Heart right ventricle (tissue), 16 donors: ENCODE measurements at regions not wholly inside any gene's neighbourhood (a gene's known extent, or its start where the extent isn't known, plus 50 kb on each side); places are given as distances from the start of the nearest gene placed in this dataset.

Experiments
- ATAC-seq, 8 donors: fragments of 200-7000 bp; cut with Tn5 transposase; one replicate each; pipeline ENCODE4 v1.9.1; 2020; ENCODE audit warnings: mild to moderate bottlenecking in 8 of 8, moderate library complexity in 8 of 8, moderate number of reproducible peaks in 1 of 8
- DNase-seq, 2 donors: peaks; one replicate each; pipeline ENCODE4 v3.0.0-alpha.2; 2020
- H3K27ac ChIP-seq, 10 donors: fragments of 200-600 bp; sonication (generic) in 2 of 10; one replicate each; pipeline versions ENCODE4 v1.5.0 to v1.8.0; 2020 to 2022; ENCODE audit warnings: mild to moderate bottlenecking in 3 of 10
- H3K27me3 ChIP-seq, 7 donors: fragments of 200-600 bp; one replicate each; pipeline ENCODE4 v1.8.0; 2021 to 2022; ENCODE audit warnings: mild to moderate bottlenecking in 2 of 7
- H3K36me3 ChIP-seq, 9 donors: fragments of 200-600 bp; sonication (generic) in 1 of 9; one replicate each; pipeline versions ENCODE4 v1.5.0 to v1.8.0; 2020 to 2022; ENCODE audit warnings: mild to moderate bottlenecking in 2 of 9
- H3K4me1 ChIP-seq, 9 donors: fragments of 200-600 bp; sonication (generic) in 1 of 9; one replicate each; pipeline versions ENCODE4 v1.5.0 to v1.8.0; 2020 to 2022; ENCODE audit warnings: mild to moderate bottlenecking in 4 of 9
- H3K4me3 ChIP-seq, 10 donors: fragments of 200-600 bp; sonication (generic) in 2 of 10; one replicate each; pipeline versions ENCODE4 v1.5.0 to v1.8.0; 2020 to 2022; ENCODE audit warnings: mild to moderate bottlenecking in 7 of 10, moderate library complexity in 2 of 10
- H3K9me3 ChIP-seq, 11 donors: fragments of 200-600 bp in 10 of 11; sonication (generic) in 2 of 11; one replicate each; pipeline versions ENCODE4 v1.5.0 to v1.8.0; 2013 to 2022; ENCODE audit warnings: mild to moderate bottlenecking in 2 of 11, control low read depth in 1 of 11, moderate library complexity in 1 of 11
- WGBS, 2 donors: extraction: QIAGEN DNeasy Blood & Tissue Kit; methylation state at CpG; one replicate each; pipeline ENCODE4 v1.1.7; 2013; ENCODE audit warnings: inconsistent platforms in 1 of 2; 5-methylcytosine and 5-hydroxymethylcytosine counted together
- intact Hi-C, 10 donors: fragments of 100-400 bp; cut with DNase I; formaldehyde crosslinking; loops; one replicate each; pipeline versions ENCODE4 v1.11.1 to v1.14.2; 2022
- TF ChIP-seq, protein P1 (sequence below), 9 donors: fragments of 200-600 bp; sonication (generic) in 2 of 9; IDR thresholded peaks; one replicate each; pipeline versions ENCODE4 v1.5.0 to v1.8.0; 2021 to 2022; ENCODE audit warnings: antibody characterized with exemption in 9 of 9, mild to moderate bottlenecking in 5 of 9, moderate library complexity in 1 of 9
- donor health status: Arrhythmogenic right ventricular cardiomyopathy.
- donor health status: ischemic (EF 13 %, LVEDD 7.1; RV severe dilation, severe dysfunction).
- donor health status: healthy with polysubstance abuse.
- donor health status: DM: no; HTN: yes; CAD: no.
- donor health status: DM: no; HTN: no; CAD: no.
- donor health status: ischemic (EF 25% LVEDD 6.9; RV normal size, moderate dysfunction).
- donor health status: ischemic (EF 25% LVEDD 5.7; RV mildly dilated, moderate dysfunction).
- donor health status: healthy.
- donor health status: DM: yes; HTN: yes; CAD: no.
- donor health status: Ischemic cardiomyopathy.
- donor health status: ischemic (EF 35%, LVEDD 5.7; RV mildly dilated, moderate dysfunction).
- donor health status: nonischemic (EF 11% LVEDD 7.7; RV severe dilation, severe dysfunction).
- donor health status: DM: yes; HTN: yes; CAD: no.
- donor health status: PGD.
- donor health status: ischemic (EF 29% LVEDD 5.4; RV normal size, mild dysfunction).
- donor health status: nonischemic (EF 23%, LVEDD 6.1; RV moderate dilation, normal function).

DNA sequence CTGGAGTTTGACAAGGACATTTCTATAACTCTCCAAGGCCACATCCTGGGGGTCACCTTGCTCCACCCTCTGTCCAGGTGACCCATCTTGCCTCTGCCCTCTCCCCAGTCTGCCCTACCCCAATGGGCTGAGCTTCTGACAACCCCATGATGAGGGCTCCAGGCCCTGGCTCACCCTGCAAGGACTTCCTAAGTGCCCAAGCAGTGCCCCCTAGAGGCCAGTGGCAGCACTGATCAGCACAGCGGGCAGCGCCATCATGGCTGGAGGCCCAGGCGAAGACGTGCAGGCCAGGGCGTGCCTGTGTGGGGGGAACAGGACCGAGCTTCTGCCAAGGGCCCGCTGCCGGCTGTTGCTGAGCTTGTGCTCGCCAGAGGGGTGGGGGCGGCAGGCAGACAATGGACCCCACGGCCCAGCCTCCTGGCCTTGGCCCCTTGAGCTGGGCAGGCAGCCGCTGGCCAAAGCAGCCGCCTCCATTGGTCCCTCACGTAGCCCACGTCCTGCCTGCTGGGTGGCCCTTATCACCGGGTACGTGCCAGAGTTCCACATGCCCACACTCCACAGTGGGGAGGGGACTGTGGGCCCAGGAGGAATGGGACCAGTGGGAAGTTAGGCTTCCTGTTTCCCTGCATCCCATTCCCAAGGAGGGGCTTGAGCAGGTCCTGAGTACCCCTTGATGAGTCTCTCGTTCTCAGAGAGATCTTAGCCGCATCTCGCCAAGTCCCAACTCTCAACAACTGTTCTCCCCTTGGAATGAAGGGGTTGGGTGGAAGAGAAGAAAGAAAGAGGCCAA is 64.3 kb downstream of the MRPL14 start:
- Histone ChIP-seq H3K27me3 (no peaks in the 10 kb centered on the region), H3K27ac (peak overlapping the region; percentile 11 to 97 (median 76)), H3K4me1 (peaks cover 35 to 93% (median 70%) of the 10 kb centered on the region in 9 donors), H3K4me3 (no peak overlapping the region), H3K36me3 (no peaks in the 10 kb centered on the region), H3K9me3 (peaks cover 0 to 4% (median 0%) of the 10 kb centered on the region in 11 donors)
- DNase-seq (no peak), ATAC-seq (peak in 2 of 8 donors; percentile 4 to 18)
- 81% methylated on average over 20 of the region's 20 CpGs for WGBS, 2 donors
- TF ChIP-seq, protein P1, sequence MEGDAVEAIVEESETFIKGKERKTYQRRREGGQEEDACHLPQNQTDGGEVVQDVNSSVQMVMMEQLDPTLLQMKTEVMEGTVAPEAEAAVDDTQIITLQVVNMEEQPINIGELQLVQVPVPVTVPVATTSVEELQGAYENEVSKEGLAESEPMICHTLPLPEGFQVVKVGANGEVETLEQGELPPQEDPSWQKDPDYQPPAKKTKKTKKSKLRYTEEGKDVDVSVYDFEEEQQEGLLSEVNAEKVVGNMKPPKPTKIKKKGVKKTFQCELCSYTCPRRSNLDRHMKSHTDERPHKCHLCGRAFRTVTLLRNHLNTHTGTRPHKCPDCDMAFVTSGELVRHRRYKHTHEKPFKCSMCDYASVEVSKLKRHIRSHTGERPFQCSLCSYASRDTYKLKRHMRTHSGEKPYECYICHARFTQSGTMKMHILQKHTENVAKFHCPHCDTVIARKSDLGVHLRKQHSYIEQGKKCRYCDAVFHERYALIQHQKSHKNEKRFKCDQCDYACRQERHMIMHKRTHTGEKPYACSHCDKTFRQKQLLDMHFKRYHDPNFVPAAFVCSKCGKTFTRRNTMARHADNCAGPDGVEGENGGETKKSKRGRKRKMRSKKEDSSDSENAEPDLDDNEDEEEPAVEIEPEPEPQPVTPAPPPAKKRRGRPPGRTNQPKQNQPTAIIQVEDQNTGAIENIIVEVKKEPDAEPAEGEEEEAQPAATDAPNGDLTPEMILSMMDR (IDR thresholded peaks at IDR 0.05): peak in 7 of 9 donors; percentile 28 to 56 (median 41)
- intact Hi-C loops: loop anchor here in 3 of 10 donors (5.0 to 10.0 kb wide), 3 partner anchors 56 to 218 kb away; no protein-coding TSS in a partner anchor

DNA sequence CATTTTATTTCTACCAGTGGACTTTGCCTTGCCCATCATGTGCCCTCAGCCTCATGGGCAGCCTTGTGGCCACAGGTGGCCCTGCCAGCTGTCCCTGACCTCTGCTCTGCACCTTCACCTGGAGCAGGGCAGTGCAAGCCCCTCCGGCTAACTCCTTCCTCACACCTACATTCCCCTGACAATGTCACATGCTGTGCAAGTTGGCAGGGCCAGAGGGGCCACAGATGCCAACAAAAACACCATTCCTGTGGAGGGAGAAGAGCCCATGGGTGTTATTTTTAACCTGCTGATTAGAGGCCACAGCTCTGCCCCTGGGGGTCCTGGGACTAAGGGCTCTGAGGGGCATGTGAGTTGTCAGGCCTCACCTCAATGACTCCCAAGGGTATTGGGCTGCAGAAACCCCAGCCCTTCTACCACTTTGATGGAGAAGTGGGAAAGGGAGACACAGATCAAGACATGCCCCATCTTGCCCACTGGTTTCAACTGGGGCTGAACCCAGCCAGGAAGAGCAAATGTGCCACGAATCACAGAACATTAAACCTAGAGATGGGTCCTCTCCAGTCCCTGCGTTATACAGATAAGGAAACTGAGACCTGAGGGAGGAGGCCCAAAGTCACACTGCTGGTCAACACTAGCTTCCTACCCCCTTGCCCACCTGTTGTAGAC is 65.0 kb downstream of the MRPL14 start:
- DNase-seq (no peak), ATAC-seq (peak in 6 of 8 donors; percentile 11 to 58 (median 26))
- 59 to 67% methylated on average over 3 of the region's 3 CpGs for WGBS, 2 donors
- Histone ChIP-seq H3K9me3 (peaks cover 0 to 4% (median 0%) of the 10 kb centered on the region in 11 donors), H3K27me3 (no peaks in the 10 kb centered on the region), H3K4me1 (peaks cover 35 to 96% (median 77%) of the 10 kb centered on the region in 9 donors), H3K27ac (peak overlapping the region; percentile 11 to 97 (median 76)), H3K4me3 (no peak overlapping the region), H3K36me3 (no peaks in the 10 kb centered on the region)
- TF ChIP-seq, protein P1 (IDR thresholded peaks at IDR 0.05): no peak
- intact Hi-C loops: loop anchor here in 3 of 10 donors (5.0 to 10.0 kb wide), 3 partner anchors 55 to 217 kb away; no protein-coding TSS in a partner anchor

DNA sequence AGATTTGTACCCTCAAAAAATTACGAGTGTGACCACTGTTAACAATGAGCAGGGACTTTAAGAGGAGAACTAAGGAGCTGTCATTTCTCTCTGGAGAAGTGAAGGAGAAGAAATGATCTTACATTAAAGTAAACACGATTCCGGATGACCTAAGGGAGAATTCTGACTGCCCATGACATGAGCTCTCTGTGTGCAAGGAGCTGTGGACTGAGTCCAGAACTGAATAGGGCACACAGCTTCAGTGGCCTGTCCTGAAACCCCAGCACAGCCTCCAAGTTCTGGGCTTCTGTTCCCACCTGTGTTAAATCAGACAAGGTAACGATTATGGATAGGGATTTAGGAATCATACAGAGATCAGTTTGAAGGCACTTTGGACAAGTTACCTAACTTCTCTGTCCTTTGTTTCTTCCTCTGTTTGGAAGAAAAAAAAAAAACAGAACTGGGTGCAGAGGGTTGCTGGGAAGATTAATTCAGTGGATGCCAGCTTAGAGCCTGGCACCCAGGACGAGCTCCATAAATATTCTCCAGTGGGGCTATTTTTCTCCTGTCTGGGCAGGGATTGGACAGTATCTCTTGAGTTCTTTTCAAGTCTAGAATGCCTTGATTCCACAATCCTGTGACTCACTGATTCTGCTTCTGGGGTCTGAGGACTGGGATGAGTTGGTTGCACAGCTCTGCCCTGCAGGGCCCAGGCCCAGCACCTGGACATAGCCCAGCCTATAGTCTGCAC is 65.7 kb downstream of the MRPL14 start:
- WGBS, 2 donors: 54 to 61% methylated on average over 5 of the region's 5 CpGs
- ATAC-seq (peak in 3 of 8 donors; percentile 14 to 28 (median 24)), DNase-seq (no peak)
- no peaks in the 10 kb centered on the region for H3K36me3 ChIP-seq
- no peak overlapping the region for H3K4me3 ChIP-seq
- no peaks in the 10 kb centered on the region for H3K27me3 ChIP-seq
- TF ChIP-seq, protein P1 (IDR thresholded peaks at IDR 0.05): no peak
- H3K9me3 ChIP-seq: peaks cover 0 to 4% (median 0%) of the 10 kb centered on the region in 11 donors
- H3K4me1 ChIP-seq: peaks cover 40 to 96% (median 78%) of the 10 kb centered on the region in 9 donors
- H3K27ac ChIP-seq: peak overlapping the region; percentile 11 to 97 (median 76)
- intact Hi-C loops: loop anchor here in 4 of 10 donors (2.0 to 10.0 kb wide), 4 partner anchors 54 to 217 kb away; no protein-coding TSS in a partner anchor
